NCI-H1417 treated with DMSO at 0.1 percent for 48 hours (cell line): ENCODE measurements at regions not wholly inside any gene's neighbourhood (a gene's known extent, or its start where the extent isn't known, plus 50 kb on each side); places are given as distances from the start of the nearest gene placed in this dataset.
"Not testable (repeated sequence)": the region's sequence is repeated elsewhere in the genome, so short reads cannot be mapped to it uniquely, and the experiment has no call there.

Source experiments
- DNase-seq: peaks from one replicate; lab custom pipeline; 2025; lab: John Stamatoyannopoulos, UW

GRCh38 chr9:589723-590122 is 251.8 kb upstream of the DMRT1 start:
- no peak for DNase-seq

GRCh38 chr9:591292-591691 is 250.2 kb upstream of the DMRT1 start:
- no peak for DNase-seq

- DNase-seq = no peak
Observed at GRCh38 chr9:592225-592624, 249.3 kb upstream of the DMRT1 start.

GRCh38 chr9:592733-593132 is 248.8 kb upstream of the DMRT1 start:
- DNase-seq = no peak

GRCh38 chr9:593809-594208 is 247.7 kb upstream of the DMRT1 start:
- DNase-seq = no peak

- no peak for DNase-seq
Observed at GRCh38 chr9:596703-597102, 244.8 kb upstream of the DMRT1 start.

GRCh38 chr9:600006-600405 is 241.5 kb upstream of the DMRT1 start:
- DNase-seq = no peak

- no peak for DNase-seq
Observed at GRCh38 chr9:602716-603115, 238.8 kb upstream of the DMRT1 start.

- DNase-seq = no peak
Observed at GRCh38 chr9:603126-603525, 238.4 kb upstream of the DMRT1 start.

- no peak for DNase-seq
Observed at GRCh38 chr9:607417-607816, 234.1 kb upstream of the DMRT1 start.

GRCh38 chr9:613771-614347 is 227.6 kb upstream of the DMRT1 start:
- DNase-seq = no peak

GRCh38 chr9:614431-614830 is 227.1 kb upstream of the DMRT1 start:
- no peak for DNase-seq

- no peak for DNase-seq
Observed at GRCh38 chr9:615756-616155, 225.7 kb upstream of the DMRT1 start.

GRCh38 chr9:616694-617093 is 224.8 kb upstream of the DMRT1 start:
- no peak for DNase-seq

GRCh38 chr9:617445-618085 is 223.9 kb upstream of the DMRT1 start:
- no peak for DNase-seq

GRCh38 chr9:618478-618877 is 223.0 kb upstream of the DMRT1 start:
- no peak for DNase-seq

GRCh38 chr9:621201-621855 is 220.2 kb upstream of the DMRT1 start:
- DNase-seq = no peak

- DNase-seq = no peak
Observed at GRCh38 chr9:624935-625500, 216.5 kb upstream of the DMRT1 start.

GRCh38 chr9:625613-626012 is 215.9 kb upstream of the DMRT1 start:
- no peak for DNase-seq

- DNase-seq = not testable (repeated sequence)
Observed at GRCh38 chr9:626114-626513, 215.4 kb upstream of the DMRT1 start.

GRCh38 chr9:626596-626995 is 214.9 kb upstream of the DMRT1 start:
- no peak for DNase-seq

GRCh38 chr9:627336-627970 is 214.0 kb upstream of the DMRT1 start:
- no peak for DNase-seq

GRCh38 chr9:629146-629545 is 212.4 kb upstream of the DMRT1 start:
- no peak for DNase-seq
